Keratinocyte (primary cell): ENCODE measurements at regions not wholly inside any gene's neighbourhood (a gene's known extent, or its start where the extent isn't known, plus 50 kb on each side); places are given as distances from the start of the nearest gene placed in this dataset.

Experiments
- DNase-seq: peaks from one replicate; pipeline ENCODE4 v3.0.0-alpha.2; 2011; ENCODE audit warnings: low read depth, missing footprints, low spot score
- FAIRE-seq: peaks from 2 replicates; lab custom pipeline; 2011; peaks lifted over from hg19 to GRCh38; lab: Jason Lieb, UNC
- H2AFZ ChIP-seq: 2 replicates; pipeline ENCODE4 v1.6.0; 2012; ENCODE audit warnings: low read length, control low read depth, inconsistent platforms; ENCODE audit not compliant: control insufficient read depth
- H3K27ac ChIP-seq: 2 replicates; pipeline ENCODE4 v1.5.1; 2011; ENCODE audit warnings: low read length; ENCODE audit not compliant: control insufficient read depth, insufficient read depth
- H3K27me3 ChIP-seq: 3 replicates; pipeline ENCODE4 v1.6.0; 2011; ENCODE audit warnings: low read length; ENCODE audit not compliant: control insufficient read depth, insufficient read depth; ENCODE audit errors: extremely low read depth
- H3K36me3 ChIP-seq, 2 experiments: 2 replicates in 1 of 2; 3 replicates in 1 of 2; pipeline ENCODE4 v1.5.1; 2011; ENCODE audit warnings: low read length in 2 of 2, mild to moderate bottlenecking in 1 of 2; ENCODE audit not compliant: control insufficient read depth in 2 of 2, insufficient read depth in 2 of 2; ENCODE audit errors: extremely low read depth in 1 of 2
- H3K4me1 ChIP-seq: 3 replicates; pipeline ENCODE4 v1.5.1; 2011; ENCODE audit warnings: low read length; ENCODE audit not compliant: control insufficient read depth, insufficient read depth; ENCODE audit errors: extremely low read depth
- H3K4me2 ChIP-seq: 3 replicates; pipeline ENCODE4 v1.6.0; 2011; ENCODE audit warnings: low read depth, low read length; ENCODE audit not compliant: control insufficient read depth, insufficient read depth; ENCODE audit errors: extremely low read depth
- H3K4me3 ChIP-seq, 3 experiments: fragments of 200-600 bp in 1 of 3; sonication (generic) in 1 of 3; 2 replicates in 2 of 3; 3 replicates in 1 of 3; pipeline ENCODE4 v1.5.1; 2011 to 2016; ENCODE audit warnings: low read length in 3 of 3, mild to moderate bottlenecking in 3 of 3, control low read depth in 2 of 3, inconsistent platforms in 1 of 3, low read depth in 1 of 3, mixed read lengths in 1 of 3, mixed run types in 1 of 3, moderate library complexity in 1 of 3; ENCODE audit not compliant: control insufficient read depth in 2 of 3, insufficient read depth in 2 of 3; ENCODE audit errors: extremely low read depth in 1 of 3
- H3K79me2 ChIP-seq: 2 replicates; pipeline ENCODE4 v1.6.0; 2012; ENCODE audit warnings: low read length; ENCODE audit not compliant: control insufficient read depth, insufficient read depth
- H3K9ac ChIP-seq: 3 replicates; pipeline ENCODE4 v1.6.0; 2011; ENCODE audit warnings: low read length; ENCODE audit not compliant: control insufficient read depth, insufficient read depth; ENCODE audit errors: extremely low read depth
- H3K9me1 ChIP-seq: 3 replicates; pipeline ENCODE4 v1.6.0; 2011; ENCODE audit warnings: low read length; ENCODE audit not compliant: control insufficient read depth, insufficient read depth; ENCODE audit errors: extremely low read depth
- H3K9me3 ChIP-seq: 2 replicates; pipeline ENCODE4 v1.5.1; 2012; ENCODE audit warnings: low read depth, low read length; ENCODE audit not compliant: control insufficient read depth
- H4K20me1 ChIP-seq: 3 replicates; pipeline ENCODE4 v1.6.0; 2011; ENCODE audit warnings: low read length; ENCODE audit not compliant: control insufficient read depth, insufficient read depth; ENCODE audit errors: extremely low read depth
- CTCF ChIP-seq, 3 experiments: IDR thresholded peaks in 1 of 3; conservative IDR thresholded peaks in 1 of 3; optimal IDR thresholded peaks in 1 of 3; 2 replicates in 2 of 3; 3 replicates in 1 of 3; pipeline versions ENCODE3 to v1.5.1; 2011; ENCODE audit warnings: low read length in 3 of 3, mild to moderate bottlenecking in 3 of 3, moderate library complexity in 2 of 3, control low read depth in 1 of 3, inconsistent platforms in 1 of 3; ENCODE audit not compliant: insufficient read depth in 2 of 3; ENCODE audit errors: extremely low read depth in 1 of 3
- EZH2 ChIP-seq: IDR thresholded peaks from one replicate; pipeline ENCODE4 v1.6.1; 2012; ENCODE audit warnings: inconsistent platforms, mild to moderate bottlenecking, low read length, moderate library complexity
- dilution Hi-C: fragments of 300-500 bp; cut with MboI; formaldehyde crosslinking; loops from one replicate; pipeline ENCODE4 v1.7.0; 2020; ENCODE audit warnings: low sequenced_read_pairs; ENCODE audit not compliant: extremely low pct_ligation_motif_present

- Histone ChIP-seq H2AFZ (no peak overlapping the region), H4K20me1 (no peaks in the 10 kb centered on the region), H3K27me3 (no peaks in the 10 kb centered on the region), H3K36me3 (no peaks in the 10 kb centered on the region), H3K4me3 (no peak overlapping the region), H3K9me1 (no peaks in the 10 kb centered on the region), H3K79me2 (no peaks in the 10 kb centered on the region), H3K4me2 (no peak overlapping the region), H3K4me1 (no peaks in the 10 kb centered on the region), H3K9me3 (no peaks in the 10 kb centered on the region), H3K27ac (no peak overlapping the region), H3K9ac (no peak overlapping the region)
- dilution Hi-C loops: no loop called here
- FAIRE-seq: no peak
- TF ChIP-seq CTCF (optimal IDR thresholded peaks at IDR 0.05 in 1 of 3, IDR thresholded peaks at IDR 0.05 in 1 of 3, conservative IDR thresholded peaks at IDR 0.05 in 1 of 3; ENCODE audit: extremely low read depth in 1 of 3, insufficient read depth in 2 of 3, low read length in 3 of 3) (no peak), EZH2 (no peak)
- no peak for DNase-seq
Measured at GRCh38 chr18:34482204-34482603, 227.9 kb upstream of the DTNA start.

- Histone ChIP-seq H3K9me3 (no peaks in the 10 kb centered on the region), H3K9ac (no peak overlapping the region), H4K20me1 (no peaks in the 10 kb centered on the region), H3K4me2 (no peak overlapping the region), H3K9me1 (no peaks in the 10 kb centered on the region), H2AFZ (no peak overlapping the region), H3K27me3 (no peaks in the 10 kb centered on the region), H3K79me2 (no peaks in the 10 kb centered on the region), H3K4me3 (no peak overlapping the region), H3K36me3 (no peaks in the 10 kb centered on the region), H3K27ac (no peak overlapping the region), H3K4me1 (no peaks in the 10 kb centered on the region)
- FAIRE-seq (no peak), DNase-seq (no peak)
- TF ChIP-seq CTCF (optimal IDR thresholded peaks at IDR 0.05 in 1 of 3, IDR thresholded peaks at IDR 0.05 in 1 of 3, conservative IDR thresholded peaks at IDR 0.05 in 1 of 3; ENCODE audit: extremely low read depth in 1 of 3, insufficient read depth in 2 of 3, low read length in 3 of 3): no peak
- no peak for TF ChIP-seq EZH2
- dilution Hi-C loops: no loop called here
Measured at GRCh38 chr18:34483198-34483597, 226.9 kb upstream of the DTNA start.
